AG08396 (cell line): ENCODE measurements at regions not wholly inside any gene's neighbourhood (a gene's known extent, or its start where the extent isn't known, plus 50 kb on each side); places are given as distances from the start of the nearest gene placed in this dataset.

Experiments used
- DNase-seq: peaks from one replicate; pipeline ENCODE4 v3.0.0; 2012; ENCODE audit warnings: low spot score, mixed read lengths

DNA sequence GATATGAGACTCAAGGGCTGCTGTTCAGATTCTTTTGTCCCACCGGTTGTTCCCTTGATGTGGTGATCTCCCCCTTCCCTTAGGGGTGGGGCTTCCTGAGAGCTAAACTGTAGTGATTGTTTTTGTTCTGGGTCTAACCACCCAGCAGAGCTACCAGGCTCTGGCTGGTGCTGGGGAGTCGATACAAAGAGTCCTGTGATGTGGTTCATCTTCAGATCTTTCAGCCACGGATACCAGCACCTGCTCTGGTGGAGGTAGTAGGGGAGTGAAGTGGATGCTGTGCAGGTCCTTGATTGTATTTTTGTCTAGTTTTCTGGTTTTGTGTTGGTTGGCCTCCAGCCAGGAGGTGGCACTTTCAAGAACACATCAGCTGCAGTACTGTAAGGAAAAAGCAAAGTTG is 801.6 kb downstream of the EPHA7 start:
- DNase-seq, result no peak

DNA sequence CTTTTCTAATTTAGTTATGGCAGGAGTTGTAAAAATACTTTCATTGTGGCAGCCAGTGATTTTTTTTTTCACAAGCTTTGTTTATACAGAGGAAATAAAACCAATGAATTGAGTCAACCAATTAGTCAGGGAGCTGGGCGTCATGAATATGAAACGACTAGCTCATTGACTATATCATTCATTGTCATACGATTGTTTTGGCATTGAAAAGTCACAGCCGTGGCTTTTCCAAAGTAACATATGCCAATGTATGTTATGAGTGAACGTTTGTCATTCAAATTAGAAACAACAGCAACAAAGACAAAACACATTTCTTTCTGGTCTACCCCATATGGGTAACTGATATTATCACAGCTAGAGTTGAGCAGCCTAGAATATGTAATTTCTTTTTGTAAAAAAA is 810.6 kb downstream of the EPHA7 start:
- no peak for DNase-seq

DNA sequence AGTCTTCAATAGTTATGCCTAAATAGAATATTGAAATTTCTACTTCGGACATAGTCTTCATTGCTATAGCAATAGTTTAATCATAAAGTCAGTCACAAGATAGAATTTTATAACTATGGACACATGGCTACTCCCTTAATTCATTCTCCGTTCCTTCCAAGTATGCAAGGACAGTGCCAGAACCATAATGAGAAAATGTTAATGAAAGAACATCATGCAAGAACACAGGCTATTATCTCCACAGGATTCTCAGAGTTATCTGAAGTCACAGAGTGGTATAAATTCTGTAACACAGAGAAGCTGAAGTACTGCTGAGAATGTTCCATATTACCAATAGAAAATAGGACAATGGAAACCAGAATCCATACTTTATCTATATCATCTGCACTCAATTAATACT is 826.2 kb downstream of the EPHA7 start:
- DNase-seq, result no peak

DNA sequence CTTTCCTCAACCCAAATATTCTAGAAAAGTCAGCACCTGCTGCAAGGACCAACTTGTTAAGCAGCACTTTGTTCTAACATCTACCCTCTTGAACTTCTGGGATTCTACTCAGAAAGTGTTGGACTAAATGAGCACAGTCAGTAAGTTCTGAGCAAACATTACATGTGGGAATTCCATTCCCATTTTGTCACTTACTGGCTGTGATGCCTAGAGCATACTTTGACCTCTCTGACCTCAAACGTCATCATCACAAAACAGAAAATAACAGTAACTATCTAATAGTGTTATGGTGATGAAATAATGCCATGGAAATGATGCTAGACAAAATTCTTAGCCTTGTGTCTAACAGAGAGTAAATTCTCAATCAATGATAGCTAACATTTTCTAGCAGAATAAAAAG is 829.4 kb downstream of the EPHA7 start:
- no peak for DNase-seq

DNA sequence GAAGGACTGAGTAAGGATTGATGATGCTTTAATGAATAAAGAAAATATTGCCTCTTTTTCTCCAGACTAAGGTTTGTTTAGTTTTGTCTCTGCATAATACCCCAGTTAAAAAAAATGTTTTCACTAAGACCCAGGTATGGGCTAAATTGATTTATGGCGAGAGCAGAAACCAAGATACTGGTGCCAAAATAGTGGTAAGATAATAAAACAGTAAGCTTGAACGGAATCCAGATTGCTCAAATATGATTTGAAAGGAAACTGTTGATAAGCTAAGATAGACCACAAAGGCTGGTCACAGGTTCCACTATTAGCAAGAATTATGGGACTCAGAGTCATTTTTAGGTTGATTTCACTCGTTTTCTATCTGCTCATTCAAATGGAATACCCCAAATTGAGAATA is 831.2 kb downstream of the EPHA7 start:
- DNase-seq, result no peak

DNA sequence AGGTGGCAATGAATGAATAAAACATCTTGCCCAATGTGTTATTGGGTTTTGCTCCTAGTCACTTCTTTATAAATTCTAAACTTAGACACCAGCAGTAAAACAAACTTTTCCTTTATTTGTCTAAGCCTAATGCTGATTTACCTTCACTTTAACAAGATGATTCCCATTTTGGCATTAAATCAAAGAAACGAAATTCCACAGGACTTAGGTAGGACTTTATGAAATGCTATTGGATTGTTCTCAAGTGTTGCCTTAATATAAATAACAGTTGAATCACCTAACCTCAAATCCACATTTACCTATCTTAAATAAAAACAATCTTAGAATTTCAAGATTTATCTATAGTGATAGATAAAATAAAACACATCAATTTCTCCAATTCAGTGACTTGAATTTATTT is 831.8 kb downstream of the EPHA7 start:
- DNase-seq, result no peak

DNA sequence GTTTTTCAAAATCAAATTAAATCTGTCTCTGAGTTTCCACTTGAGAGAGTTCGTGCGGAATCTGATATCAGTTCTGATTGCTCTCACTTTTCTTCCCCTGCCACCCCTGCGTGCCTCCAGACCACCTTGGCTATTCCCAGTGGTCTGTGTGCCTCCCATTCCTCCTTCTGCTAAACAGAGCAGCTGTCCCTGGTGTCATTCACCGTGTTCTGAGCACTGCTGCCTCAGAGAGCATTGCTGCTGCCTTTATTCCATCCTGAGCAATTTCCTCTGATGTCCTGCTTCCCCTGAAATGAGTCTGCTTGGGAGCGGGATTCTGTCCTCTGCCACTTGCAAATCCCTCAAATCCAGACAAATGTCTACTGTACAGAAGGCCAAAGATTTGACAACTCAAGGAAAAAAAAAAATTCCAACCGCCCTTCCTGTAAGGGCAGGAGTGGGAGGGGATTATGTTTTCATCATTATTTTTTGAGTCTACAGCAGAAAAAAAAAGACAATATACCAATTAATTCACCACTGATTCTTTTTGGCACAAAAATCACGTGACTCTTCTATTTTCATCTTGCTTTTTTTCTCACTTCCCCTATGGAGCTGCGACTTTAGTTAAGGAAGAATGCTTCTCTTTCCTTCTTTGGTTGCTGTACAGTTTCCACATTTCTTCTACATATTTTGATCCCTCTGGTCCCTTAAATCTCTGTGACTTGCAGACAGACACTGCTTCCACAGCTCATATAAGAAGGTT is 833.0 kb downstream of the EPHA7 start:
- DNase-seq, result no peak

DNA sequence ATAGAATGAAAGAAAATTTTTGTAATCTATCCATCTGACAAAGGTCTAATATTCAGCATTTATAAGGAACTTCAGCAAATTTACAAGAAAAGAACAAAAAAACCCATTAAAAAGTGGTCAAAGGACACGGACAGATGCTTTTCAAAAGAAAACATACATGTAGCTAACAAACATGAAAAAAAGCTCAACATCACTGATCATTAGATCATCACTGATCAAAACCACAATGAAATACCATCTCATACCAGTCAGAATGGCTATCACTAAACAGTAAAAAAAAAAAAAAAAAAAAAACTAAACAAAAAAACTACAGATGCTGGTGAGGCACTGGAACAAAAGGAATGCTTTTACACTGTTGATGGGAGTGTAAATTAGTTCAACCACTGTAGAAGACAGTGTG is 837.1 kb downstream of the EPHA7 start:
- DNase-seq, result no peak

DNA sequence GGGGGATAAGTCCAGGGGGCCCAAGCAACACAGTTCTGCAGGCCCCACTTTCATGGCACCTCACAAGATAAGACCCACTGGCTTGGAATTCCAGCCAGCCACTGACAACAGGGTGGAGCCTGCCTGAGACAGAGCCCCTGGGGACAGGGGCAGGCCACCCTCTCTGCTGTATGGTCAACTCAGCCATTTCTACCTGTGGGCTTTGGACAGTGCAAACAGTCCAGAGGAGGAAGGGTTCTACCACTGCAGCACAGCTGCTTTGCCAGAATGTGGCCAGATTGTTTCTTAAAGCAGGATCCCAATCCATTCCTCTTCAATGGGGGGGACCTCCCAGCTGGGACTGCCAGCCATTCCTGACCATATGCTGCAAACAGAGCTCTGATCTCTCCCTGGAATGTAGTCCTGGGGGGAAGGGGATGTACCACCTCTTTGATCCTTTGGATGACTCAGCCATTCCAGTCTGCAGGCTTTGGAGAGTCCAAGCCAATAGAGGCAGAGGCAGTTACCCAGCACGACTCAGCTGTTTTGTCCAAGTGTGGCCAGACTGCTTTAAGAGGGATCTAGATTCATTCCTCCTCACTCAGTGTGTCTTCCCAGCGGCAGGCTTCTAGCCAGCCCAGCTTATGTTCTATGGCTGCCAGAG is 842.2 kb downstream of the EPHA7 start:
- no peak for DNase-seq

DNA sequence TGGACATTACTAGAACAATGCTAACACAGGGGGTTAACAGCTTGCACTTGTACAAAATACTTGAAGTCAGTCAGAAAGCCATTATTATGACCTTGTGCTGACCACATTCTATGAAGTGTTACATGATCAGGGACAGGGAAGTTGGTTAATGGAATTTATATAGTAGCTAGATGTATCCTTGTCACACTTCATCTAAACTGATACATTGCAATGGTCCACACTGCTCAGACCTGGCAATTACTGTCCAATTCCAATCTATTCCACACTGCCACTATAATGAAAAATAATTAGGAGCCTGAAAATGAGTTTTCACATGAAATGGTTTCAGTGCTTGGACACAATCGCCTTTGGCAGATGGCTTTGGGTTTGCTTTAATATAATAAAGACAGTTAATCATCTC is 850.8 kb downstream of the EPHA7 start:
- no peak for DNase-seq

DNA sequence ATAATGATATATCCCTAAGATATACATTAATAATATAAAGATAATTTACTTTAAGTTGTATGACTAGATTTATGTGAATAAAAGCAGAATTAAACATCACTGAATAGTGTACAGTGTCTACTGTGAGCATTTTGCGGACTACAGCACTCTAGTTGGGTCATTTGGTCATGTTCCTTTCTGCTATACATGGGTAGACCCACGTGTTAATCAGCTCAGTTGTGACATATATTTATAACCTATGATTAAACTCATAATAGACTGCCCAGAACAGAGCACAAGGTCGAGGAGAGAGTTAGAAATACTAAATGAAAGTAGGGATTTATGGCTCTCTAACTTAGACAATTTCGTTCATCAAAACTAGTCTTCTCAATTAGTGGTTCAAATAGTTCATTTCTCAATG is 852.7 kb downstream of the EPHA7 start:
- DNase-seq, result no peak

DNA sequence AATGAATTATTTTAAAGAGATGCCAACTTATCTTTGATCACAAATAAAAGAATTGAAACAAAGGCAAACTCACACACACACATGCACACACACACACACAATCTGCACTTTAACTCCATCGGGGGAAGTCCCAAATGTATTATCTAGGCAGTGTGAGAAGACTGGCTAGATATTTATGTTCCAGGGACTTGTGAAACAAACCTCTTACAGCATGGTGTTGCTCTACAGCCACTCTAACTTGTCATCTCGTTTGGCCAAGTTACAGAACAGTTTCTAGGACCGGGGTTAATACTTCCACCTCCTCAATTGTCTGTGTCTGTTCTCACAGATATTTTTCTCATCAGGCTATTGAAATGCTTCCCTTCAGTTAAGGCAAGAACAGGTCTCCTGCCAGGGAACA is 855.0 kb downstream of the EPHA7 start:
- DNase-seq, result no peak

DNA sequence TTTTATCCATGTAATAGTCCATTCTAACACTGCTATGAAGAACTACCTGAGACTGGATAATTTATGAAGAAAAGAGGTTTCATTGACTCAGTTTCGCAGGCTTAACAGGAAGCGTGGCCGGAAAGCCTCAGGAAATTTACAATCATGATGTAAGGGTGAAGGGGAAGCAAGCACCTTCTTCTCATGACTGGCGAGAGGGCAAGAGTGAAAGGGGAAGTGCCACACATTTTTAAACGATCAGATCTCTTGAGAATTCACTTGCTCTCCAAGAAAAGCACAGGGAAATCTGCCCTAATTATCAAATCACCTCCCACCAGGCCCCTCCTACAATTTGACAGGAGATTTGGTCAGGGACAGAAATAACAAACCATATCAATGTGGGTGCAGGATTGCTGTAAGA is 859.7 kb downstream of the EPHA7 start:
- no peak for DNase-seq

DNA sequence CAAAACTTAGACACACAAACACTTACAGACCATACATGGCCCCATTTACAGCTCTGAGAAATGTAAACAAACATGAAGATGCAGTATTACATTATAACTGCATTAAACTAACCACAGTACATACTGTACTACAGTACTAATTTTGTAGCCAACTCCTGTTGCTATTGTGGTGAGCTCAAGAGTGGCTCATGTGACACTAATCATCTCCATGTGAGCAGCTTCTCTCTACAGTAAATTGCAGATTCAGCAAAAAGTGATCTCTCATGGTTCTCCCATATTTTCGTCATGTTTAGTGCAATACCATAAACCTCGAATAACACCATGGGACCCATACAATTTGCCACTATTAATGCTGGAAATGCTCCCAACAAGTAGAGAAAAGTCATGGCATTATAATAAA is 860.4 kb downstream of the EPHA7 start:
- DNase-seq, result no peak

DNA sequence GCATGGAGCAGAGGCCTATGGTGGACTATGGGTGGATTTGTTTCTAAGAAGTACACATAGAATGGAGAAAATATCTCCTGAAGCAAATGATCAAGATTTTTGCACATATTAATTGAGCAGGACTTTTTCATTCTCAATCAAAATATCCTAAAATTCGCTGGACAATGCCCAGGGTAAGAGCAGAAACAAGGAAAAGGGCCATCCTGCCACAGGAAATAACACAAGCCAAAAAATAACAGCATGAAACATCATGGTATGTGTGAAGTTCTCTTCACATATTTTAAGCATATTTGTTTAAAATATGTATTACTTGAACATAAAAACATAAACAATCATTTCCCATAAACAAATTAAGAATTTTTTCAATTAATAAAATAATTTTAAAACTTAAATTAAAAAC is 868.9 kb downstream of the EPHA7 start:
- DNase-seq, result no peak

DNA sequence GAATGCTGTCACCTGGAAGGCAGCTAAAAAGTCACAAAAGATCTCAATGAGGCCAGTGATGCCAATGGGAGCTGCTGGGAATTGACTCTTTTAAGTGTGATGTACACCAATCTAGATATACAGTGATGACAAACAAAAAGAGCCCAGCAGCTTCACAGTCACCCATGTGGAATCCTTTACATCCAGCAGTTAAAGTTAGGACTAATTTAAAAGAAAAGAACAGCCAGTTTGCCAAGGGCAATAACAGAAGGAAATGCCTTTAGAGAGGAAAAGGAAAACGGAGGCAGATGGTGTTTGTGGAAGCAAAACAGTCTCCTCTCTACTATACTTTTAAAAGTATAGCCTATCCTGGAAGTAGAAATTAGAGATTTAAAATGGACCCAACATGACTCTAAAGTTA is 873.5 kb downstream of the EPHA7 start:
- no peak for DNase-seq

DNA sequence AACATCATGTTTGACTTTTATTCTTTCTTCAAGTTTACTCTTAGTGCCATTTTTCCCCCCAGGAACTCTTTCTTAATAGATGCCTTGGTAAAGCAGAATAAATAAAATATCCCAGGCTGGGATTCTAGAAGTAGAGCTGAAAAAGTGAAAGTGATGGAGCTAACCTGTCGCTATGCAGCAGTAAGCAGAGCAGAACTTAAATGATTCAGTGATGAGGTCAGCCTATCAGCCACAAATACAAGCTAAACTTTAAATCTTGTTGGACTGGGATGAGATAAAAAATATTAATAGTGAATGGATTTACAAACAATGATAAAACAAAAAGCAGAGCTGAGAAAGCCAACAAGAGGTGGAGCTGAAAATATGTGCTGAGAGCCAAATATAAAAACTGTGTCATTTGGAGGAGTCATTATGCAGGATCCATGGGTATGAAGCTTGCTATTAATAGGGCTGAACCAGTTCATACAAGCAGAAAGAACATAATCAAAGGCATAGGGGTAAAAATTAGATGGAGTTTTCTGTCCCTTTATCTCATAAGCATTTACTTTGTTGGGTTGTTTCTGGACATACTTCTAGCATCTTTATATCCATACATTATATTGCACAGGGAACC is 877.8 kb downstream of the EPHA7 start:
- no peak for DNase-seq

DNA sequence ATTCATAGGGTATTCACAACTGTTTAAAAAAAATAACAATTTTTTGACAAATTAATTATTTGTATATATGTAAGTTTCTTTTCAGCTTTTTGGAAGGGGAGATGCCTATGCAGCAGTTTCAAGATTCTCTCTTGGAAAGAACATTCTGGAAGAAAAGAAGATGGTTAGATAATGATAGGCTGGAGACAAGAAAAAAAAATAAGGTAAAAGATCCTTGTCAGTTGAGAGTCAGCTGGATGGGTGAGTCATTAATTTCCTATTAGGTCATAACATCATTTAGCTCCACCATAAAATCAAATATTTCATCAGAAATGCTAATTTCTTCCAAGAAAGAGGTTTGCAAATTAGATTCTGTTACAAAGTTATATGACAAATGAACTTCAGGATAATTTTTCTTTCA is 880.4 kb downstream of the EPHA7 start:
- no peak for DNase-seq

DNA sequence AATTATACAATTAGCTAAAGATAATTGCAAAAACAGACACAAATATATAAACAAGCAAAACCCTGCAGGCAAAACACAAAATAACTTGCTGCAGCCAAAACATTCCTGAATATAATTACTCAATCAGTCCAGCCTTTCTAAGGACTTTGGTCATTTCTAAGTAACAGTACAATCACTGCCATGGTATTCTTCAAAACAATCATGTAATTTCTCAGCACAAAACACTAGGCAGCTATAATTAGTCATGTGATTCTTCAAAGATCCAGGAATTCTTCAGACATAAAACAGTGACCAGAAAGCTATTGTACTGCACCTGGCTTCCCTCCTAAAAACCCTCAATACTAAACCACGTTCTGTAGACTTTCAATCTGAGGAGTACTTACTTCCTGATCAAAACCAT is 881.1 kb downstream of the EPHA7 start:
- DNase-seq, result no peak

DNA sequence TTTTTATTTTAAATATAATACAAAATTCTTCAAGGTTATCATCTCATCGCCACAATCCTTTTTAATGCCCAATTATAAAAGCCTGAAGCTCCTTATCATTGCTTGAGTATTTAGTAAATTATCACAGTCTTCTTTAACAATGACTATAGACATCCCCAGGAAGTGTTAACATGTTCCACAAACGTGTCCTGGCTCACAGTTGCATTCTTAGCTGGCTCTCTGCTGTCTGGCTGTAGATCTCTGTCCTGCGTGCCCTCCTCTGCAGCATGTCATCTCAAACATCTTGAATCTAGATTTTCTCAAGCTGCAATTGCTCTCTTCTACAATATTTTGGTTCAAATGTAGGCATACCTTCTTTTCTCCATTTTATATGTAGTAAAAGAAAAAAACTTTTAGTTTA is 885.2 kb downstream of the EPHA7 start:
- DNase-seq, result no peak

DNA sequence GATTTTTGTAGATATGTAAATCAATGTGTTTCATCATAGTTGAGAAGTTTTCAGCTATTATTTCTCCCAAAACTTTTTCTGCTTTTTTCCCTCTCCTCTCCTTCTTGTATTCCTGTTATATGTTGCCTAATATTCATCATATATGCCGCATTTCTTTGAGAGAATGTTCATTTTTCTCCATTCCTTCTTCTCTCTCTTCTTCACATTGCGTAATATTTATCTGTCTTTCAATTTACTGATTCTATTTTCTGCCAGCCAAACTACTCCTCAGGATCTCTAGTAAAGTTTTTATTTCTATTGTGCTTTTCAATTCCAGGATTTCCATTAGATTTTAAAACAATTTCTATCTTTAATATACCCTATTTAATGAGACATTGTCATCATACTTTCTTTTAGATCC is 896.8 kb downstream of the EPHA7 start:
- DNase-seq, result no peak

DNA sequence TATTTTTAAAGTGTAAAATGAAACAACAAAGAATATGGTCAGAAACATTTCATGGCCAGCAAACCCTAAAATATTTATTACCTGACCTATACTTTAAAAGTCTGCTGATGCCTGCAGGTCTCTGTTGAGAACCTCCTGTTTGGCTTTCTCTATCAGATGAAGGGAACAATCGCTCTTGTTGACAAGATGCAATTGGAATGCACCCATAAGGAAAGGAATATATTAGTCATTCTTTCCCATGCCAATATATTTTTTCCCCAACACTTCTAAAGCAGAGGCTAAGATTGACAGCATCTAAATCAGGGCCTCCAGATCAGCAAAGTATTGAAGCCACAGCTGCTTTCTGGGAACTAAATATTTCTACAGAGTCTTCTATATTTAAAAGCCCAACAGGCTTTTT is 897.8 kb downstream of the EPHA7 start:
- DNase-seq, result no peak

DNA sequence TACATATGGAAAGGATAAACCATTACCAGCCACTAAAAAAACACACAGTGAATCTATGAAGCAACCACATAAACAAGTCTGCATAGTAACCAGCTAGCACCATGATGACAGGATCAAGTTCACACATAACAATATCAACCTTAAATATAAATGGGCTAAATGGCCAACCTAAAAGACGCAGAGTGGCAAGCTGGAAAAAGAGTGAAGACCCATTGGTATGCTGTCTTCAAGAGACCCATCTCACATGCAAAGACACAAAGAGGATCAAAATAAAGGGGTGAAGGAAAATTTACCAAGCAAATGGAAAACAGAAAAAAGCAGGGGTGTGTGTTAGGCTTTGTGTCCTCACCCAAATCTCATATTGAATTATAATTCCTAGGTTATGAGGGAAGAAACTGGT is 909.2 kb downstream of the EPHA7 start:
- no peak for DNase-seq

DNA sequence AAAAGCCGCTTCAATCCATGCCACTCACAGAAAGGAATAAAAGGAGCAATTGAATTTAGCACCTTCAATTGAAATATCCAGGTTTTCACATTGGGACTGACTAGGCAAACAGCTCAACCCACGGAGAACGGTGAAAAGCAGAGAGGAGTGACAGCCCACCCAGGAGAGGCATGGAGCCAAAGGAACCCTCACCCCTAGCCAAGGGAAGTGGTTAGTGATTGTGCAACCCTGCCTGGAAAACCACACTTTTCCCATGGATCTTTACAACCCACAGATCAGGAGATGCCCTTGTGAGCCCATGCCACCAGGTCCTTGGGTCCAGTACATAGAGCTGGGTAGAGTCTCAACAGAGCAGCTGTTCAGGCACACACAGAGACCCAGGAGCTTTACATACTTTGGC is 911.8 kb downstream of the EPHA7 start:
- no peak for DNase-seq
